IMR-90 (cell line): ENCODE measurements at regions not wholly inside any gene's neighbourhood (a gene's known extent, or its start where the extent isn't known, plus 50 kb on each side); places are given as distances from the start of the nearest gene placed in this dataset.

Source experiments
- ATAC-seq: fragments of 200-7000 bp; cut with Tn5 transposase; 2 replicates; pipeline ENCODE4 v1.9.1; 2020; ENCODE audit warnings: low read depth, mild to moderate bottlenecking, moderate library complexity
- BruUV-seq: library from RNA; stranded (reverse); fragments of 400-500 nt; replicated peaks from 2 replicates; lab custom pipeline; 2021; lab: Mats Ljungman, UMichigan
- CTCF ChIA-PET: fragments of 300-600 bp; formaldehyde crosslinking; extraction: SDS; loops from one replicate; lab custom pipeline; 2021; ENCODE audit warnings: antibody characterized with exemption; lab: Yijun Ruan, JAX
- POLR2A ChIA-PET: fragments of 300-600 bp; sonication (Branson Sonifier 250); formaldehyde crosslinking; loops from one replicate; lab custom pipeline; 2022; ENCODE audit warnings: antibody characterized with exemption; ENCODE audit not compliant: unreplicated experiment; lab: Charles Lee
- DNase-seq: peaks from one replicate; pipeline ENCODE4 v3.0.0; 2013
- H2AFZ ChIP-seq: replicated peaks from 2 replicates; pipeline ENCODE3; 2013; ENCODE audit warnings: low read length, mild to moderate bottlenecking; ENCODE audit not compliant: poor library complexity
- H2AK5ac ChIP-seq: 2 replicates; pipeline ENCODE4 v1.6.1; 2013; ENCODE audit warnings: low read depth, low read length, inconsistent platforms
- H2AK9ac ChIP-seq: replicated peaks from 2 replicates; pipeline ENCODE3; 2013; ENCODE audit warnings: mild to moderate bottlenecking, low read depth, low read length, moderate library complexity; ENCODE audit not compliant: poor library complexity
- H2BK120ac ChIP-seq: 2 replicates; pipeline ENCODE4 v1.6.1; 2013; ENCODE audit warnings: low read depth, low read length, inconsistent platforms
- H2BK15ac ChIP-seq: 3 replicates; pipeline ENCODE4 v1.6.1; 2013; ENCODE audit warnings: low read depth, low read length, inconsistent platforms
- H2BK20ac ChIP-seq: 2 replicates; pipeline ENCODE4 v1.6.1; 2013; ENCODE audit warnings: low read depth, mild to moderate bottlenecking, inconsistent platforms, low read length, moderate library complexity
- H2BK5ac ChIP-seq: 2 replicates; pipeline ENCODE4 v1.6.1; 2013; ENCODE audit warnings: mild to moderate bottlenecking, low read depth, low read length, inconsistent platforms; ENCODE audit not compliant: poor library complexity, severe bottlenecking
- H3K14ac ChIP-seq: replicated peaks from 2 replicates; pipeline ENCODE4 v1.6.1; 2013; ENCODE audit warnings: low read depth, low read length, inconsistent platforms
- H3K18ac ChIP-seq: 2 replicates; pipeline ENCODE4 v1.6.1; 2013; ENCODE audit warnings: low read depth, low read length, control low read depth
- H3K23ac ChIP-seq: 2 replicates; pipeline ENCODE4 v1.6.1; 2013; ENCODE audit warnings: low read depth, low read length, inconsistent platforms
- H3K27ac ChIP-seq: 2 replicates; pipeline ENCODE4 v1.5.1; 2013; ENCODE audit warnings: mild to moderate bottlenecking, control low read depth, low read length; ENCODE audit not compliant: insufficient read depth
- H3K27me3 ChIP-seq: 2 replicates; pipeline ENCODE4 v1.6.1; 2013; ENCODE audit warnings: low read length; ENCODE audit not compliant: control insufficient read depth, insufficient read depth
- H3K36me3 ChIP-seq: 2 replicates; pipeline ENCODE4 v1.6.1; 2013; ENCODE audit warnings: low read length, mixed read lengths; ENCODE audit not compliant: control insufficient read depth, insufficient read depth
- H3K4ac ChIP-seq: 2 replicates; pipeline ENCODE4 v1.6.1; 2013; ENCODE audit warnings: low read depth, low read length, inconsistent platforms
- H3K4me1 ChIP-seq: 2 replicates; pipeline ENCODE4 v1.6.1; 2013; ENCODE audit warnings: low read length, mixed read lengths; ENCODE audit not compliant: control insufficient read depth, insufficient read depth
- H3K4me2 ChIP-seq: 2 replicates; pipeline ENCODE4 v1.6.1; 2013; ENCODE audit warnings: low read depth, mild to moderate bottlenecking, control low read depth, low read length, moderate library complexity
- H3K4me3 ChIP-seq: 2 replicates; pipeline ENCODE4 v1.5.1; 2013; ENCODE audit warnings: low read depth, mild to moderate bottlenecking, control low read depth, low read length, moderate library complexity; ENCODE audit not compliant: insufficient read depth
- H3K56ac ChIP-seq: 2 replicates; pipeline ENCODE4 v1.6.1; 2013; ENCODE audit warnings: low read length, inconsistent platforms; ENCODE audit not compliant: insufficient read depth; ENCODE audit errors: extremely low read depth
- H3K79me1 ChIP-seq, 2 experiments: 2 replicates each; pipeline ENCODE4 v1.6.1; 2013; ENCODE audit warnings: low read length in 2 of 2, inconsistent platforms in 1 of 2, low read depth in 1 of 2
- H3K9ac ChIP-seq: 2 replicates; pipeline ENCODE4 v1.6.1; 2013; ENCODE audit warnings: low read depth, low read length, control low read depth
- H3K9me1 ChIP-seq: 2 replicates; pipeline ENCODE4 v1.6.1; 2013; ENCODE audit warnings: low read length, inconsistent platforms; ENCODE audit not compliant: insufficient read depth
- H3K9me3 ChIP-seq: 2 replicates; pipeline ENCODE4 v1.6.1; 2013; ENCODE audit warnings: low read length; ENCODE audit not compliant: control insufficient read depth, insufficient read depth
- H4K20me1 ChIP-seq: 2 replicates; pipeline ENCODE4 v1.6.1; 2013; ENCODE audit warnings: low read length, inconsistent platforms; ENCODE audit not compliant: insufficient read depth
- H4K5ac ChIP-seq: 2 replicates; pipeline ENCODE4 v1.6.1; 2013; ENCODE audit warnings: mild to moderate bottlenecking, low read depth, low read length, control low read depth
- H4K8ac ChIP-seq, 2 experiments: 2 replicates each; pipeline ENCODE4 v1.6.1; 2013; ENCODE audit warnings: low read depth in 2 of 2, low read length in 2 of 2, control low read depth in 1 of 2, inconsistent platforms in 1 of 2
- H4K91ac ChIP-seq: 2 replicates; pipeline ENCODE4 v1.6.1; 2013; ENCODE audit warnings: low read depth, low read length, inconsistent platforms; ENCODE audit not compliant: insufficient read depth
- MAZ ChIP-seq: IDR thresholded peaks from 2 replicates; pipeline ENCODE4 v1.6.1; 2012; ENCODE audit warnings: low read depth, mild to moderate bottlenecking, low read length, improper control_type of control experiment, moderate library complexity, borderline replicate concordance
- MXI1 ChIP-seq: IDR thresholded peaks from 2 replicates; pipeline ENCODE4 v1.6.1; 2012; ENCODE audit warnings: low read depth, mild to moderate bottlenecking, low read length, moderate library complexity, borderline replicate concordance
- WGBS, 2 experiments: methylation state at CpG; one replicate each; pipeline versions ENCODE4 v1.1.5 to v1.1.7; 2013; ENCODE audit warnings: missing lambda C conversion rate in 2 of 2; ENCODE audit not compliant: insufficient read length in 1 of 2; ENCODE audit errors: extremely low coverage in 2 of 2; 5-methylcytosine and 5-hydroxymethylcytosine counted together
- dilution Hi-C: fragments of 300-500 bp; cut with HindIII; formaldehyde crosslinking; loops from one replicate; pipeline ENCODE4 v1.14.3; 2018; ENCODE audit warnings: low sequenced_read_pairs; ENCODE audit not compliant: unreplicated experiment
- in situ Hi-C: fragments of 300-500 bp; cut with MboI; formaldehyde crosslinking; loops from 3 replicates; pipeline ENCODE4 v1.14.3; 2019; ENCODE audit warnings: low sequenced_read_pairs, inconsistent platforms, mixed read lengths
- intact Hi-C: fragments of 100-400 bp; cut with micrococcal nuclease; formaldehyde crosslinking; loops from 2 replicates; pipeline ENCODE4 v1.10.0; 2022
- TF ChIP-seq, protein P1 (sequence below): fragments of 150-350 bp; IDR thresholded peaks from 2 replicates; pipeline ENCODE4 v1.6.1; 2017; ENCODE audit warnings: mild to moderate bottlenecking, antibody characterized with exemption, low read length, low read depth

DNA sequence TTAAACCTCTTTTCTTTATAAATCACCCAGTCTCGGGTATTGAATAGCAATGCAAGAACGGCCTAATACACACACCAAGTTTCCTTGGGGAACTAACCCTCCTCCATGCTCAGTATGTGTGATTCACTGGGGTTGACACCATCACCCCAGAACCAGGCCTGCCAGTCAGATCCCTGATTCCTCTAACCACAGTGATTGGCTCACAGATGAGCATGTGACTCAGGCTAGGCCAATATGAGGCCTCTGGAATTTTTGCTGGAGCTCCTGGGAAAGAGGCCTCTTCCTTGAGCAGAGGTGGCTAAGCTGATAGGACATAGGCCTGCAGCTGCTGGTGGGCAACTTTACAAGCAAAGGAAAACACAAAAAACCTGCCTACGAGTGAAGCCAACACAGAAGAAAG lies 74.7 kb upstream of the ZBTB40 start:
- no peaks in the 10 kb centered on the region for H3K79me1 ChIP-seq
- H2AK5ac ChIP-seq = no peak overlapping the region
- no TSS peak for BruUV-seq
- H3K56ac ChIP-seq = no peak overlapping the region
- no peak overlapping the region for H2AFZ ChIP-seq
- no peak overlapping the region for H2AK9ac ChIP-seq
- TF ChIP-seq, protein P1, sequence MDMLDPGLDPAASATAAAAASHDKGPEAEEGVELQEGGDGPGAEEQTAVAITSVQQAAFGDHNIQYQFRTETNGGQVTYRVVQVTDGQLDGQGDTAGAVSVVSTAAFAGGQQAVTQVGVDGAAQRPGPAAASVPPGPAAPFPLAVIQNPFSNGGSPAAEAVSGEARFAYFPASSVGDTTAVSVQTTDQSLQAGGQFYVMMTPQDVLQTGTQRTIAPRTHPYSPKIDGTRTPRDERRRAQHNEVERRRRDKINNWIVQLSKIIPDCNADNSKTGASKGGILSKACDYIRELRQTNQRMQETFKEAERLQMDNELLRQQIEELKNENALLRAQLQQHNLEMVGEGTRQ = 0 out of 2 replicates have a peak, but pooled peaks have one; percentile 27
- TF ChIP-seq MAZ (no peak), MXI1 (no peak)
- DNase-seq (no peak), ATAC-seq (no peak)
- intact Hi-C loops (no loop called here), dilution Hi-C loops (no loop called here), in situ Hi-C loops (no loop called here)
- no peak overlapping the region for H3K27ac ChIP-seq
- H3K9ac ChIP-seq = no peak overlapping the region
- no peak overlapping the region for H3K18ac ChIP-seq
- no peak overlapping the region for H2BK15ac ChIP-seq
- no peak overlapping the region for H2BK5ac ChIP-seq
- H4K5ac ChIP-seq = no peak overlapping the region
- peaks cover 3% of the 10 kb centered on the region for H3K9me3 ChIP-seq
- H2BK20ac ChIP-seq = no peak overlapping the region
- no peaks in the 10 kb centered on the region for H3K36me3 ChIP-seq
- 50% methylated on average over 1 of the region's 3 CpGs; no CpG with 5 or more reads in 1 of the 2 experiments for WGBS, 2 experiments
- no peaks in the 10 kb centered on the region for H3K4me1 ChIP-seq
- no peak overlapping the region for H3K4me3 ChIP-seq
- POLR2A ChIA-PET = no interaction called here
- H3K4me2 ChIP-seq = no peak overlapping the region
- no peak overlapping the region for H2BK120ac ChIP-seq
- H3K4ac ChIP-seq = no peak overlapping the region
- no peak overlapping the region for H4K91ac ChIP-seq
- no peaks in the 10 kb centered on the region for H3K9me1 ChIP-seq
- no peak overlapping the region for H3K23ac ChIP-seq
- CTCF ChIA-PET = no interaction called here
- peaks cover 48% of the 10 kb centered on the region for H3K27me3 ChIP-seq
- H3K14ac ChIP-seq = no peak overlapping the region
- H4K20me1 ChIP-seq = no peaks in the 10 kb centered on the region
- no peak overlapping the region for H4K8ac ChIP-seq
